Stomach (tissue), 8 donors: ENCODE measurements at regions not wholly inside any gene's neighbourhood (a gene's known extent, or its start where the extent isn't known, plus 50 kb on each side); places are given as distances from the start of the nearest gene placed in this dataset.

ENCODE experiments used
- DNase-seq, 2 donors: peaks; one replicate each; pipeline versions ENCODE4 v3.0.0 to v3.0.0-alpha.2; 2013 to 2019
- H3K27ac ChIP-seq, 5 donors: fragments of 200-600 bp in 4 of 5; sonication (generic) in 4 of 5; one replicate each; pipeline ENCODE4 v1.5.1; 2013 to 2019; ENCODE audit warnings: mild to moderate bottlenecking in 1 of 5, moderate library complexity in 1 of 5
- H3K27me3 ChIP-seq, 3 donors: fragments of 200-600 bp; sonication (generic); one replicate each; pipeline ENCODE4 v1.5.1; 2017 to 2019; ENCODE audit warnings: mixed run types in 1 of 3
- H3K36me3 ChIP-seq, 4 donors: fragments of 200-600 bp; sonication (generic); 1 replicate in 3 of 4; 2 replicates in 1 of 4; pipeline ENCODE4 v1.5.1; 2016 to 2019
- H3K4me1 ChIP-seq, 4 donors: fragments of 200-600 bp; sonication (generic); one replicate each; pipeline ENCODE4 v1.5.1; 2016 to 2019
- H3K4me3 ChIP-seq, 4 donors: fragments of 200-600 bp; sonication (generic) in 3 of 4; one replicate each; pipeline ENCODE4 v1.5.1; 2016 to 2019; ENCODE audit warnings: mild to moderate bottlenecking in 1 of 4
- H3K9me3 ChIP-seq, 4 donors: fragments of 200-600 bp; sonication (generic); one replicate each; pipeline ENCODE4 v1.5.1; 2016 to 2019
- EP300 ChIP-seq: sonication (generic); formaldehyde crosslinking; IDR thresholded peaks from one replicate; pipeline ENCODE4 v1.6.1; 2017; ENCODE audit warnings: antibody characterized with exemption
- POLR2A ChIP-seq, 4 donors: fragments of 450-650 bp; IDR thresholded peaks; one replicate each; pipeline ENCODE4 v1.6.1; 2016; ENCODE audit warnings: antibody characterized with exemption in 4 of 4, control low read depth in 2 of 4, mild to moderate bottlenecking in 1 of 4, moderate library complexity in 1 of 4
- POLR2AphosphoS5 ChIP-seq, 3 donors: sonication (generic); formaldehyde crosslinking; IDR thresholded peaks; one replicate each; pipeline ENCODE4 v1.6.1; 2016; ENCODE audit warnings: antibody characterized with exemption in 3 of 3
- WGBS, 5 donors: extraction: QIAGEN DNeasy Blood & Tissue Kit in 3 of 5; methylation state at CpG; one replicate each; pipeline versions ENCODE4 v1.1.5 to v1.1.7; 2013 to 2018; 5-methylcytosine and 5-hydroxymethylcytosine counted together
- intact Hi-C: fragments of 100-400 bp; cut with DNase I; formaldehyde crosslinking; loops from one replicate; pipeline ENCODE4 v1.15.1; 2023; ENCODE audit warnings: low total_unique reads
- TF ChIP-seq, protein P1 (sequence below), 7 experiments: fragments of 450-650 bp in 4 of 7; fragments of 200-600 bp in 3 of 7; sonication (generic) in 3 of 7; IDR thresholded peaks; one replicate each; pipeline ENCODE4 v1.5.1; 2016 to 2019; ENCODE audit warnings: antibody characterized with exemption in 7 of 7, control low read depth in 2 of 7, mild to moderate bottlenecking in 1 of 7
- donor health status: healthy with polysubstance abuse.
- donor health status: Bipolar disorder and iron deficiency.
- donor health status: healthy.

DNA sequence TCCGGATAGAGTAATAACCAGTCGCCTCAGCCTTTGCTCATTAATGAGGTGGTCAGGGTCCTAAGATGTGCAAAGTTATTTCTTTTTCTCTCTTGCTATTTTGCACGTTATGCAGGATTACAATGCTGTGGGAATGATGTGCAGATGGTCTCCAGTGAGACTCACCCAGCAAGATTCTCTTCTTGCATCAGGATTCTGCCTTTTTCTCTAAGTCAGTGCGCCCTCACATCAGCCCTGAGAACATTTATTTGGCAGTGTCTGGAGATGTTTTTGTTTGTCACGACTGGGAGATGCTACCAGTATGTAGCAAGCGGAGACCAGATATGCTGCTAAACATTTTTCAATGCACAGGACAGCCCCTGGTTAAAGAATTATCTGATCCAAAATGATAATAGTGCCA lies 280.3 kb upstream of the WWC1 start:
- Histone ChIP-seq H3K4me3 (no peak overlapping the region), H3K27me3 (no peaks in the 10 kb centered on the region), H3K4me1 (peaks cover 0 to 4% (median 0%) of the 10 kb centered on the region in 4 donors), H3K36me3 (no peaks in the 10 kb centered on the region), H3K9me3 (no peaks in the 10 kb centered on the region), H3K27ac (no peak overlapping the region)
- DNase-seq = no peak
- intact Hi-C loops = no loop called here
- 77 to 82% (median 79%) methylated on average over 6 of the region's 6 CpGs for WGBS, 5 donors
- TF ChIP-seq POLR2A (IDR thresholded peaks at IDR 0.05) (no peak), POLR2AphosphoS5 (IDR thresholded peaks at IDR 0.05) (no peak), EP300 (no peak)
- TF ChIP-seq, protein P1, sequence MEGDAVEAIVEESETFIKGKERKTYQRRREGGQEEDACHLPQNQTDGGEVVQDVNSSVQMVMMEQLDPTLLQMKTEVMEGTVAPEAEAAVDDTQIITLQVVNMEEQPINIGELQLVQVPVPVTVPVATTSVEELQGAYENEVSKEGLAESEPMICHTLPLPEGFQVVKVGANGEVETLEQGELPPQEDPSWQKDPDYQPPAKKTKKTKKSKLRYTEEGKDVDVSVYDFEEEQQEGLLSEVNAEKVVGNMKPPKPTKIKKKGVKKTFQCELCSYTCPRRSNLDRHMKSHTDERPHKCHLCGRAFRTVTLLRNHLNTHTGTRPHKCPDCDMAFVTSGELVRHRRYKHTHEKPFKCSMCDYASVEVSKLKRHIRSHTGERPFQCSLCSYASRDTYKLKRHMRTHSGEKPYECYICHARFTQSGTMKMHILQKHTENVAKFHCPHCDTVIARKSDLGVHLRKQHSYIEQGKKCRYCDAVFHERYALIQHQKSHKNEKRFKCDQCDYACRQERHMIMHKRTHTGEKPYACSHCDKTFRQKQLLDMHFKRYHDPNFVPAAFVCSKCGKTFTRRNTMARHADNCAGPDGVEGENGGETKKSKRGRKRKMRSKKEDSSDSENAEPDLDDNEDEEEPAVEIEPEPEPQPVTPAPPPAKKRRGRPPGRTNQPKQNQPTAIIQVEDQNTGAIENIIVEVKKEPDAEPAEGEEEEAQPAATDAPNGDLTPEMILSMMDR (IDR thresholded peaks at IDR 0.05) = no peak

- Histone ChIP-seq H3K9me3 (no peaks in the 10 kb centered on the region), H3K4me1 (no peaks in the 10 kb centered on the region), H3K4me3 (no peak overlapping the region), H3K27me3 (no peaks in the 10 kb centered on the region), H3K36me3 (no peaks in the 10 kb centered on the region), H3K27ac (no peak overlapping the region)
- DNase-seq = no peak
- intact Hi-C loops = no loop called here
- WGBS, 5 donors = 64 to 76% (median 69%) methylated on average over 5 of the region's 5 CpGs
- TF ChIP-seq POLR2A (IDR thresholded peaks at IDR 0.05) (no peak), EP300 (no peak), POLR2AphosphoS5 (IDR thresholded peaks at IDR 0.05) (no peak)
- TF ChIP-seq, protein P1 (IDR thresholded peaks at IDR 0.05) = no peak
Measured at GRCh38 chr5:168012006-168012405, 279.4 kb upstream of the WWC1 start.

- intact Hi-C loops = no loop called here
- Histone ChIP-seq H3K36me3 (no peaks in the 10 kb centered on the region), H3K4me1 (no peaks in the 10 kb centered on the region), H3K27me3 (no peaks in the 10 kb centered on the region), H3K9me3 (no peaks in the 10 kb centered on the region), H3K4me3 (no peak overlapping the region), H3K27ac (no peak overlapping the region)
- WGBS, 5 donors = 90 to 93% (median 92%) methylated on average over 4 of the region's 4 CpGs
- TF ChIP-seq EP300 = no peak
- TF ChIP-seq, protein P1 (IDR thresholded peaks at IDR 0.05) = no peak
- no peak for TF ChIP-seq POLR2A (IDR thresholded peaks at IDR 0.05)
- no peak for TF ChIP-seq POLR2AphosphoS5 (IDR thresholded peaks at IDR 0.05)
- no peak for DNase-seq
Measured at GRCh38 chr5:168013546-168013945, 277.9 kb upstream of the WWC1 start.

DNA sequence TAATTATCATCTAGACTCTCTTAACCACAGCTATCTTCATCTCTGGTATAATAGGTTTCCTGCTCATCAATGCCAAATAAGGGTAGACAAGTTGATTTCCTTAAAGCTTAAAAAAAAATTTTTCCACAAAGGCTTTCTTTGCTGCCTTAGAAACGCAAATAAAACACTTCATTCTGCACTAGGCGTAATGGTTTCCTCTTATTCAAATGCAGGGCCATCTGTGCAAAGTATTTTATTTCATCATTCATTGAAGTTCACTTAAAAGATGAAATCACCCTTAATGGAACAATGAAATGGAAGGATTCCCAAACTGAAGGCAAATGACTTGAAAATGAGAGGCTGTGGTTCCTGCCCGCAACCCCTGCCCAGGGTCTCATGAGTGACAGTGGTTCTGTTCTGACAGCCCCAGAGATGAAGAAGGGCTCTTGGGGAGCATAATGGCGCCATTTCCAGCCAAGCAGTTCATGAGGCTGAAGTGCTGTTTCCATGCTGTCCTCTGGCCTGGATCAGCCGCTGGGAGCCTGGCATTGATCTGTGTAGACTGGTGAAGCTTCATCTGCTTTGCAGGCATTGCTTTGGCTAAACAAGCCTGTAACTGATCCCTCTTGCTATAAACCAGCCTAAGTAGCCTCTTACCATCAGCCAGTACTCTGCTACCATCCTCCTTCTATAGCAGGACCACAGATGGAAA lies 276.9 kb upstream of the WWC1 start:
- WGBS, 5 donors = 69 to 91% (median 88%) methylated on average over 5 of the region's 5 CpGs
- Histone ChIP-seq H3K27ac (no peak overlapping the region), H3K9me3 (no peaks in the 10 kb centered on the region), H3K4me3 (no peak overlapping the region), H3K4me1 (no peaks in the 10 kb centered on the region), H3K27me3 (peaks cover 0 to 7% (median 0%) of the 10 kb centered on the region in 3 donors), H3K36me3 (no peaks in the 10 kb centered on the region)
- no peak for TF ChIP-seq EP300
- TF ChIP-seq POLR2AphosphoS5 (IDR thresholded peaks at IDR 0.05) = no peak
- TF ChIP-seq, protein P1 (IDR thresholded peaks at IDR 0.05) = no peak
- no peak for TF ChIP-seq POLR2A (IDR thresholded peaks at IDR 0.05)
- DNase-seq = peak in 1 of 2 donors; percentile 3
- intact Hi-C loops = no loop called here
